SK-N-MC (cell line): ENCODE measurements at regions not wholly inside any gene's neighbourhood (a gene's known extent, or its start where the extent isn't known, plus 50 kb on each side); places are given as distances from the start of the nearest gene placed in this dataset.

Experiments used
- EZH2 ChIP-seq: fragments of 200-600 bp; sonication (generic); IDR thresholded peaks from one replicate; pipeline ENCODE4 v1.6.1; 2017; ENCODE audit warnings: antibody characterized with exemption
- FOXP2 ChIP-seq: optimal IDR thresholded peaks from 2 replicates; pipeline ENCODE3; 2011; ENCODE audit warnings: mild to moderate bottlenecking, moderate library complexity; ENCODE audit not compliant: insufficient read depth; ENCODE audit errors: extremely low read length, control extremely low read depth
- POLR2AphosphoS5 ChIP-seq: IDR thresholded peaks from 2 replicates; pipeline ENCODE4 v1.6.1; 2012; ENCODE audit warnings: mild to moderate bottlenecking, low read depth, low read length, borderline replicate concordance

DNA sequence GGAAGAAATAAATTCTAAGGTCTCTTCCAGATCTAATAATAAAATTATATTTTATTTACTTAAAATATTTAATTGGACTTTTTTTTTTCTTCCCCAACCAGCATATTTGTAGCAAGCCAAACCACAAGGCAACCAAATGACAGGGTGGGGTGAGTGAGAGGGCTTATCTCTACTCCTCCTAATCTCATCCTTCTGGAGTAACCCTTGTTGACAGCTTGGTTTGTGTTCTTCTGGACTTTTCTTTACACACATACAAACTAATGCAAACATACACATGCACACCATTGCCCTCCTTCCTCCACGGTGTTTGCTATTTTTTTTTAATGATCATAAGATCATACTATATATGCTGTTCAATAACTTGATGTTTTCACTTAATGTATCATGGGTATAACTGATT is 383.1 kb downstream of the DLEU7 start:
- TF ChIP-seq EZH2, result no peak
- TF ChIP-seq POLR2AphosphoS5, result no peak
- TF ChIP-seq FOXP2, result no peak
